ENCODE measurements at regions not wholly inside any gene's neighbourhood (a gene's known extent, or its start where the extent isn't known, plus 50 kb on each side); places are given as distances from the start of the nearest gene placed in this dataset.

DNA sequence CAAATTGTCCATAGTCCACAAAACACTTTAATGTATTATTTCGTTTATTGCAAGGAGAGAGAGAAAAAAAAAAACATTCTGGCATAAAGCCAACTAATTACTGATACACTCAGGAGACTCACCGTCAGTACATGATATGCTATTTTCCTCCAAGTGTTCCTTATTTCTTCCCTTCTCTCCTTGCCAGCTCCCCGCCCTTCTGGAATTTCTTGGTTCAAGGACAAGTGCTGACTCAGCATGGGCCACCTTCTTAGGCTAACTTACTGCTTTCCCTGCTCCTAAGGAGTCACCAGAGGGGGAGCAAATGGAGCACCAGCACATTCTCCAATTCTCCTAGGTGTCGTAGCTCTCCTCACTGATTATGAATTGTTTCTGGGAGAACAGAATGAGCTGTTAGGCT is 133.8 kb upstream of the HDAC9 start:
- WGBS (ENCODE audit: insufficient coverage), result 94% methylated on average over 2 of the region's 4 CpGs
- POLR2A ChIA-PET, result no interaction called here
- Histone ChIP-seq H3K4me1 (ENCODE audit: control insufficient read depth in 1 of 2, extremely low read depth in 1 of 2, insufficient read depth in 2 of 2, low read length in 2 of 2) (no peaks in the 10 kb centered on the region), H3K27me3 (replicated peaks in 1 of 2; ENCODE audit: control insufficient read depth in 2 of 2, extremely low read depth in 1 of 2, insufficient read depth in 2 of 2, low read length in 1 of 2) (no peaks in the 10 kb centered on the region), H3K36me3 (ENCODE audit: control insufficient read depth in 2 of 2, extremely low read depth in 1 of 2, insufficient read depth in 1 of 2, low read length in 1 of 2) (no peaks in the 10 kb centered on the region), H3K27ac (ENCODE audit: low read length) (no peak overlapping the region), H3K9me3 (no peaks in the 10 kb centered on the region), H3K4me3 (ENCODE audit: control insufficient read depth in 1 of 2, extremely low read depth in 1 of 2, low read length in 1 of 2) (no peak overlapping the region)
- no peaks in the 10 kb centered on the region for H3K9me3 Mint-ChIP-seq
- CTCF ChIA-PET, result interaction anchor here (0.9 to 1.0 kb wide), 2 partner anchors 8 to 9 kb away, joined by 3 to 4 read pairs; no protein-coding TSS in a partner anchor
- no peaks in the 10 kb centered on the region for H3K27me3 Mint-ChIP-seq
- no peak overlapping the region for H3K27ac Mint-ChIP-seq
- ATAC-seq (replicated peaks in 1 of 4), result no peak
- no peaks in the 10 kb centered on the region for H3K36me3 Mint-ChIP-seq
- H3K4me1 Mint-ChIP-seq, result no peaks in the 10 kb centered on the region
- DNase-seq, result no peak
- no peak overlapping the region for H3K4me3 Mint-ChIP-seq

- H3K36me3 Mint-ChIP-seq, result no peaks in the 10 kb centered on the region
- no peaks in the 10 kb centered on the region for H3K27me3 ChIP-seq (replicated peaks in 1 of 2; ENCODE audit: control insufficient read depth in 2 of 2, extremely low read depth in 1 of 2, insufficient read depth in 2 of 2, low read length in 1 of 2)
- CTCF ChIA-PET, result no interaction called here
- no peaks in the 10 kb centered on the region for H3K9me3 Mint-ChIP-seq
- no peaks in the 10 kb centered on the region for H3K4me1 ChIP-seq (ENCODE audit: control insufficient read depth in 1 of 2, extremely low read depth in 1 of 2, insufficient read depth in 2 of 2, low read length in 2 of 2)
- WGBS (ENCODE audit: insufficient coverage), result no CpG with 5 or more reads among the region's 4 CpGs
- no peak overlapping the region for H3K4me3 Mint-ChIP-seq
- H3K27ac Mint-ChIP-seq, result no peak overlapping the region
- no peaks in the 10 kb centered on the region for H3K9me3 ChIP-seq
- POLR2A ChIA-PET, result no interaction called here
- DNase-seq, result no peak
- H3K36me3 ChIP-seq (ENCODE audit: control insufficient read depth in 2 of 2, extremely low read depth in 1 of 2, insufficient read depth in 1 of 2, low read length in 1 of 2), result no peaks in the 10 kb centered on the region
- H3K27me3 Mint-ChIP-seq, result no peaks in the 10 kb centered on the region
- no peak for ATAC-seq (replicated peaks in 1 of 4)
- no peak overlapping the region for H3K4me3 ChIP-seq (ENCODE audit: control insufficient read depth in 1 of 2, extremely low read depth in 1 of 2, low read length in 1 of 2)
- H3K27ac ChIP-seq (ENCODE audit: low read length), result no peak overlapping the region
- no peaks in the 10 kb centered on the region for H3K4me1 Mint-ChIP-seq
These were observed 131.7 kb upstream of the HDAC9 start for GRCh38 chr7:18363751-18364380.

- H3K9me3 Mint-ChIP-seq, result no peaks in the 10 kb centered on the region
- WGBS (ENCODE audit: insufficient coverage), result 40% methylated on average over 1 of the region's 2 CpGs
- Histone ChIP-seq H3K4me1 (ENCODE audit: control insufficient read depth in 1 of 2, extremely low read depth in 1 of 2, insufficient read depth in 2 of 2, low read length in 2 of 2) (no peaks in the 10 kb centered on the region), H3K36me3 (ENCODE audit: control insufficient read depth in 2 of 2, extremely low read depth in 1 of 2, insufficient read depth in 1 of 2, low read length in 1 of 2) (no peaks in the 10 kb centered on the region), H3K27ac (ENCODE audit: low read length) (no peak overlapping the region), H3K9me3 (no peaks in the 10 kb centered on the region), H3K27me3 (replicated peaks in 1 of 2; ENCODE audit: control insufficient read depth in 2 of 2, extremely low read depth in 1 of 2, insufficient read depth in 2 of 2, low read length in 1 of 2) (no peaks in the 10 kb centered on the region), H3K4me3 (ENCODE audit: control insufficient read depth in 1 of 2, extremely low read depth in 1 of 2, low read length in 1 of 2) (no peak overlapping the region)
- no peak overlapping the region for H3K4me3 Mint-ChIP-seq
- POLR2A ChIA-PET, result no interaction called here
- no peak for ATAC-seq (replicated peaks in 1 of 4)
- CTCF ChIA-PET, result interaction anchor here in 1 of 2 donors (0.6 to 1.2 kb wide), 4 partner anchors 10 to 1459 kb away, joined by 3 to 5 read pairs (median 3); no protein-coding TSS in a partner anchor
- no peak overlapping the region for H3K27ac Mint-ChIP-seq
- H3K36me3 Mint-ChIP-seq, result no peaks in the 10 kb centered on the region
- H3K4me1 Mint-ChIP-seq, result no peaks in the 10 kb centered on the region
- no peaks in the 10 kb centered on the region for H3K27me3 Mint-ChIP-seq
- no peak for DNase-seq
These were observed 131.2 kb upstream of the HDAC9 start for GRCh38 chr7:18364396-18364795.

DNA sequence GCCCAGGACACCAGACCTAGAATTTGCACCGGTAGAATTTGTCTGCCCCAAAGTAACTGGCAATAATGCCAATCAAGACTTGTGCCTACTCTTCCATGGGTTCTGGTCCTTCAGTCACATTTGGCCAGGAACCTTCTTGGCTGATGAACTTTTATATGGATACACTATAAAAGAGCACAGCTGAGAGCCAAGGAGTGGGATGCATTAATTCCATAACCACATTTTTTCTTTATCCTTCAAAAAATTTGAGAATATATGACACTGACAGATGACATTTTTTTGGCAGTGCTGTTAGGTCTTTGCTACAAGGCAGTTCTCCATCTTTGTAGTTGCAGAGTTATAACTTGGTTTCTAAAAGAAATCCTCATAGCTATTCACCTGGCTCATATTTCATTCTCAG is 129.2 kb upstream of the HDAC9 start:
- no peaks in the 10 kb centered on the region for H3K27me3 ChIP-seq (replicated peaks in 1 of 2; ENCODE audit: control insufficient read depth in 2 of 2, extremely low read depth in 1 of 2, insufficient read depth in 2 of 2, low read length in 1 of 2)
- Mint-ChIP-seq H3K36me3 (no peaks in the 10 kb centered on the region), H3K27ac (no peak overlapping the region), H3K4me1 (no peaks in the 10 kb centered on the region), H3K27me3 (peaks cover 2 to 6% of the 10 kb centered on the region in 2 donors), H3K4me3 (no peak overlapping the region), H3K9me3 (no peaks in the 10 kb centered on the region)
- DNase-seq (no peak), ATAC-seq (replicated peaks in 1 of 4) (no peak)
- ChIA-PET POLR2A (no interaction called here), CTCF (no interaction called here)
- H3K4me3 ChIP-seq (ENCODE audit: control insufficient read depth in 1 of 2, extremely low read depth in 1 of 2, low read length in 1 of 2), result no peak overlapping the region
- H3K27ac ChIP-seq (ENCODE audit: low read length), result no peak overlapping the region
- WGBS (ENCODE audit: insufficient coverage), result no CpG with 5 or more reads among the region's 1 CpG
- no peaks in the 10 kb centered on the region for H3K36me3 ChIP-seq (ENCODE audit: control insufficient read depth in 2 of 2, extremely low read depth in 1 of 2, insufficient read depth in 1 of 2, low read length in 1 of 2)
- no peaks in the 10 kb centered on the region for H3K9me3 ChIP-seq
- H3K4me1 ChIP-seq (ENCODE audit: control insufficient read depth in 1 of 2, extremely low read depth in 1 of 2, insufficient read depth in 2 of 2, low read length in 2 of 2), result no peaks in the 10 kb centered on the region

- Mint-ChIP-seq H3K4me1 (no peaks in the 10 kb centered on the region), H3K4me3 (no peak overlapping the region), H3K27ac (no peak overlapping the region), H3K9me3 (no peaks in the 10 kb centered on the region), H3K27me3 (peaks cover 2 to 6% of the 10 kb centered on the region in 2 donors), H3K36me3 (no peaks in the 10 kb centered on the region)
- no CpG with 5 or more reads among the region's 1 CpG for WGBS (ENCODE audit: insufficient coverage)
- ChIA-PET CTCF (no interaction called here), POLR2A (no interaction called here)
- no peak for DNase-seq
- Histone ChIP-seq H3K4me1 (ENCODE audit: control insufficient read depth in 1 of 2, extremely low read depth in 1 of 2, insufficient read depth in 2 of 2, low read length in 2 of 2) (no peaks in the 10 kb centered on the region), H3K9me3 (no peaks in the 10 kb centered on the region), H3K27ac (ENCODE audit: low read length) (no peak overlapping the region), H3K4me3 (ENCODE audit: control insufficient read depth in 1 of 2, extremely low read depth in 1 of 2, low read length in 1 of 2) (no peak overlapping the region), H3K36me3 (ENCODE audit: control insufficient read depth in 2 of 2, extremely low read depth in 1 of 2, insufficient read depth in 1 of 2, low read length in 1 of 2) (no peaks in the 10 kb centered on the region), H3K27me3 (replicated peaks in 1 of 2; ENCODE audit: control insufficient read depth in 2 of 2, extremely low read depth in 1 of 2, insufficient read depth in 2 of 2, low read length in 1 of 2) (no peaks in the 10 kb centered on the region)
- no peak for ATAC-seq (replicated peaks in 1 of 4)
These were observed 126.5 kb upstream of the HDAC9 start for GRCh38 chr7:18369011-18369410.

DNA sequence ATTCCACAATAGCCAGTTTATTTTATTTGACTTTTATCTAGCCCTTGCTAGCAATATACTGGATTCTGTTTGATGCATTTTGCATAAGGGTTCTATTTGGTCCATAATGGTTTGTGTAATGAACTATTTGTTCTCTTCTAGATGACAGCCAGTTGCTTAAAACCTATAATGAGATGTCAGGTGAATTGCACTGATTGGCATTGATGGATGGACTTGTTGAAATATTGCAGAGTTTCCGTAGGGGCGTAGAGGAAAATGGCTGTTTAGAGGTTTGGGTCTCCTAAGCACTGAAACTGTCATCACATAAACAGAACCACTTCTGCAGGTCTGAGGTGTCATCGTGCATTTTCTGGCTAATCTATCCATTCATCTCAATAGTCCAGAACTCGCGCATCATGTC is 124.9 kb upstream of the HDAC9 start:
- H3K27ac ChIP-seq (ENCODE audit: low read length), result no peak overlapping the region
- Mint-ChIP-seq H3K27me3 (peaks cover 2 to 6% of the 10 kb centered on the region in 2 donors), H3K4me1 (no peaks in the 10 kb centered on the region), H3K27ac (no peak overlapping the region), H3K9me3 (no peaks in the 10 kb centered on the region), H3K4me3 (no peak overlapping the region), H3K36me3 (no peaks in the 10 kb centered on the region)
- H3K27me3 ChIP-seq (replicated peaks in 1 of 2; ENCODE audit: control insufficient read depth in 2 of 2, extremely low read depth in 1 of 2, insufficient read depth in 2 of 2, low read length in 1 of 2), result no peaks in the 10 kb centered on the region
- H3K4me1 ChIP-seq (ENCODE audit: control insufficient read depth in 1 of 2, extremely low read depth in 1 of 2, insufficient read depth in 2 of 2, low read length in 2 of 2), result no peaks in the 10 kb centered on the region
- CTCF ChIA-PET, result no interaction called here
- POLR2A ChIA-PET, result no interaction called here
- no peaks in the 10 kb centered on the region for H3K9me3 ChIP-seq
- 100% methylated on average over 2 of the region's 5 CpGs for WGBS (ENCODE audit: insufficient coverage)
- H3K4me3 ChIP-seq (ENCODE audit: control insufficient read depth in 1 of 2, extremely low read depth in 1 of 2, low read length in 1 of 2), result no peak overlapping the region
- no peak for DNase-seq
- no peak for ATAC-seq (replicated peaks in 1 of 4)
- no peaks in the 10 kb centered on the region for H3K36me3 ChIP-seq (ENCODE audit: control insufficient read depth in 2 of 2, extremely low read depth in 1 of 2, insufficient read depth in 1 of 2, low read length in 1 of 2)
